Epithelial cell of prostate (primary cell): ENCODE measurements at regions not wholly inside any gene's neighbourhood (a gene's known extent, or its start where the extent isn't known, plus 50 kb on each side); places are given as distances from the start of the nearest gene placed in this dataset.

Experiments
- DNase-seq: peaks from one replicate; pipeline ENCODE4 v3.0.0-alpha.2; 2011; ENCODE audit warnings: low read depth, low spot score
- H3K27ac ChIP-seq: fragments of 450-650 bp; 2 replicates; pipeline ENCODE4 v1.5.1; 2017; ENCODE audit warnings: mild to moderate bottlenecking

GRCh38 chr12:89041078-89041477, 311.2 kb downstream of the DUSP6 start:
- DNase-seq = no peak
- no peak overlapping the region for H3K27ac ChIP-seq

GRCh38 chr12:89040146-89040964, 311.9 kb downstream of the DUSP6 start:
- DNase-seq = peak; percentile 55
- H3K27ac ChIP-seq = peak overlapping the region; percentile 24

GRCh38 chr12:89038831-89039512, 313.3 kb downstream of the DUSP6 start:
- DNase-seq = no peak
- H3K27ac ChIP-seq = no peak overlapping the region

- DNase-seq = no peak
- H3K27ac ChIP-seq = no peak overlapping the region
Measured at GRCh38 chr12:89033062-89033461, 319.2 kb downstream of the DUSP6 start.

- DNase-seq = no peak
- no peak overlapping the region for H3K27ac ChIP-seq
Measured at GRCh38 chr12:89029961-89030360, 322.3 kb downstream of the DUSP6 start.

GRCh38 chr12:89024580-89024979, 327.7 kb downstream of the DUSP6 start:
- H3K27ac ChIP-seq = no peak overlapping the region
- DNase-seq = no peak

- H3K27ac ChIP-seq = no peak overlapping the region
- no peak for DNase-seq
Measured at GRCh38 chr12:89023936-89024335, 328.4 kb downstream of the DUSP6 start.

- DNase-seq = no peak
- H3K27ac ChIP-seq = no peak overlapping the region
Measured at GRCh38 chr12:89020689-89021088, 331.6 kb downstream of the DUSP6 start.

GRCh38 chr12:89020121-89020480, 332.2 kb downstream of the DUSP6 start:
- no peak for DNase-seq

GRCh38 chr12:89019439-89020120, 332.7 kb downstream of the DUSP6 start:
- DNase-seq = peak; percentile 18
- H3K27ac ChIP-seq = peak overlapping the region; percentile 74

More at GRCh38 chr12:89020121-89020480, 332.2 kb downstream of the DUSP6 start:
- H3K27ac ChIP-seq = peak overlapping the region; percentile 74

GRCh38 chr12:89016970-89017778, 335.1 kb downstream of the DUSP6 start:
- DNase-seq = no peak

GRCh38 chr12:89015419-89015818, 336.9 kb downstream of the DUSP6 start:
- DNase-seq = no peak
- no peak overlapping the region for H3K27ac ChIP-seq

More at GRCh38 chr12:89016970-89017778, 335.1 kb downstream of the DUSP6 start:
- H3K27ac ChIP-seq = no peak overlapping the region

GRCh38 chr12:88998421-88998820, 353.9 kb downstream of the DUSP6 start:
- no peak for DNase-seq
- H3K27ac ChIP-seq = no peak overlapping the region

GRCh38 chr12:88996200-88996788, 356.0 kb downstream of the DUSP6 start:
- H3K27ac ChIP-seq = no peak overlapping the region

GRCh38 chr12:88994971-88995370, 357.3 kb downstream of the DUSP6 start:
- no peak for DNase-seq
- no peak overlapping the region for H3K27ac ChIP-seq

More at GRCh38 chr12:88996200-88996788, 356.0 kb downstream of the DUSP6 start:
- DNase-seq = no peak

- DNase-seq = no peak
- no peak overlapping the region for H3K27ac ChIP-seq
Measured at GRCh38 chr12:88994537-88994936, 357.8 kb downstream of the DUSP6 start.

GRCh38 chr12:88993651-88994050, 358.6 kb downstream of the DUSP6 start:
- no peak overlapping the region for H3K27ac ChIP-seq
- no peak for DNase-seq

- no peak overlapping the region for H3K27ac ChIP-seq
Measured at GRCh38 chr12:88986056-88986455, 366.2 kb downstream of the DUSP6 start.

GRCh38 chr12:88985631-88986030, 366.7 kb downstream of the DUSP6 start:
- no peak for DNase-seq
- no peak overlapping the region for H3K27ac ChIP-seq

More at GRCh38 chr12:88986056-88986455, 366.2 kb downstream of the DUSP6 start:
- no peak for DNase-seq

GRCh38 chr12:88985011-88985410, 367.3 kb downstream of the DUSP6 start:
- no peak for DNase-seq
- H3K27ac ChIP-seq = no peak overlapping the region
